HL-60 (cell line): ENCODE measurements at regions not wholly inside any gene's neighbourhood (a gene's known extent, or its start where the extent isn't known, plus 50 kb on each side); places are given as distances from the start of the nearest gene placed in this dataset.

ENCODE experiments used
- DNase-seq, 2 experiments: peaks; one replicate each; pipeline ENCODE4 v3.0.0-alpha.2; 2010 to 2020; ENCODE audit warnings: low read depth in 1 of 2, low spot score in 1 of 2
- H3K27ac ChIP-seq: fragments of 250-450 bp; sonication (Bioruptor Pico); replicated peaks from 2 replicates; pipeline ENCODE4 v1.5.1; 2020; ENCODE audit warnings: mild to moderate bottlenecking, moderate library complexity
- H3K27me3 ChIP-seq: fragments of 250-450 bp; sonication (Bioruptor Pico); 2 replicates; pipeline ENCODE4 v1.5.1; 2021; ENCODE audit warnings: mild to moderate bottlenecking, moderate library complexity; ENCODE audit not compliant: insufficient read depth, poor library complexity, severe bottlenecking
- H3K4me3 ChIP-seq: replicated peaks from 2 replicates; pipeline ENCODE4 v1.5.1; 2011; ENCODE audit warnings: mild to moderate bottlenecking, control low read depth, low read length; ENCODE audit not compliant: insufficient read depth
- CTCF ChIP-seq: IDR thresholded peaks from one replicate; pipeline ENCODE4 v1.5.1; 2011; ENCODE audit warnings: low read length, control low read depth, inconsistent platforms; ENCODE audit not compliant: insufficient read depth
- GABPA ChIP-seq: IDR thresholded peaks from 2 replicates; pipeline ENCODE4 v1.6.1; 2012; ENCODE audit warnings: low read depth
- POLR2AphosphoS5 ChIP-seq: IDR thresholded peaks from 2 replicates; pipeline ENCODE4 v1.6.1; 2012; ENCODE audit warnings: low read depth
- REST ChIP-seq: IDR thresholded peaks from 2 replicates; pipeline ENCODE4 v1.6.1; 2012; ENCODE audit warnings: low read depth; ENCODE audit not compliant: insufficient replicate concordance
- SPI1 ChIP-seq: IDR thresholded peaks from 2 replicates; pipeline ENCODE4 v1.6.1; 2012; ENCODE audit warnings: low read depth, mild to moderate bottlenecking, borderline replicate concordance

GRCh38 chr6:11644071-11644470 lies 106.5 kb downstream of the TMEM170B start:
- Histone ChIP-seq H3K4me3 (no peak overlapping the region), H3K27ac (no peak overlapping the region), H3K27me3 (no peaks in the 10 kb centered on the region)
- TF ChIP-seq REST, result no peak
- no peak for TF ChIP-seq CTCF
- TF ChIP-seq GABPA, result no peak
- no peak for TF ChIP-seq SPI1
- TF ChIP-seq POLR2AphosphoS5, result no peak
- DNase-seq, result no peak

- DNase-seq, result no peak
- Histone ChIP-seq H3K27ac (no peak overlapping the region), H3K27me3 (no peaks in the 10 kb centered on the region), H3K4me3 (no peak overlapping the region)
- TF ChIP-seq REST, result no peak
- TF ChIP-seq POLR2AphosphoS5, result no peak
- no peak for TF ChIP-seq SPI1
- no peak for TF ChIP-seq CTCF
- no peak for TF ChIP-seq GABPA
Measured at GRCh38 chr6:11644601-11645000, 107.1 kb downstream of the TMEM170B start.

GRCh38 chr6:11645016-11645415 lies 107.5 kb downstream of the TMEM170B start:
- no peak for TF ChIP-seq REST
- TF ChIP-seq GABPA, result no peak
- TF ChIP-seq POLR2AphosphoS5, result no peak
- TF ChIP-seq CTCF, result no peak
- no peak for TF ChIP-seq SPI1
- Histone ChIP-seq H3K27ac (no peak overlapping the region), H3K27me3 (no peaks in the 10 kb centered on the region), H3K4me3 (no peak overlapping the region)
- DNase-seq, result no peak
